PC-3 (cell line): ENCODE measurements at regions not wholly inside any gene's neighbourhood (a gene's known extent, or its start where the extent isn't known, plus 50 kb on each side); places are given as distances from the start of the nearest gene placed in this dataset.
"Not testable (repeated sequence)": the region's sequence is repeated elsewhere in the genome, so short reads cannot be mapped to it uniquely, and the experiment has no call there.

Source experiments
- CTCF ChIP-seq: fragments of 300-600 bp; sonication (generic); conservative IDR thresholded peaks from 2 replicates; pipeline ENCODE4 v1.5.1; 2017; ENCODE audit warnings: antibody characterized with exemption, low read depth, mild to moderate bottlenecking, low read length
- EZH2 ChIP-seq: fragments of 300-600 bp; sonication (generic); IDR thresholded peaks from one replicate; pipeline ENCODE4 v1.6.1; 2017; ENCODE audit warnings: antibody characterized with exemption, mild to moderate bottlenecking, low read length; ENCODE audit not compliant: unreplicated experiment

GRCh38 chr7:126056613-126057012 is 1127.0 kb upstream of the POT1 start:
- not testable (repeated sequence) for TF ChIP-seq CTCF, EZH2
